ENCODE measurements at regions not wholly inside any gene's neighbourhood (a gene's known extent, or its start where the extent isn't known, plus 50 kb on each side); places are given as distances from the start of the nearest gene placed in this dataset.

DNA sequence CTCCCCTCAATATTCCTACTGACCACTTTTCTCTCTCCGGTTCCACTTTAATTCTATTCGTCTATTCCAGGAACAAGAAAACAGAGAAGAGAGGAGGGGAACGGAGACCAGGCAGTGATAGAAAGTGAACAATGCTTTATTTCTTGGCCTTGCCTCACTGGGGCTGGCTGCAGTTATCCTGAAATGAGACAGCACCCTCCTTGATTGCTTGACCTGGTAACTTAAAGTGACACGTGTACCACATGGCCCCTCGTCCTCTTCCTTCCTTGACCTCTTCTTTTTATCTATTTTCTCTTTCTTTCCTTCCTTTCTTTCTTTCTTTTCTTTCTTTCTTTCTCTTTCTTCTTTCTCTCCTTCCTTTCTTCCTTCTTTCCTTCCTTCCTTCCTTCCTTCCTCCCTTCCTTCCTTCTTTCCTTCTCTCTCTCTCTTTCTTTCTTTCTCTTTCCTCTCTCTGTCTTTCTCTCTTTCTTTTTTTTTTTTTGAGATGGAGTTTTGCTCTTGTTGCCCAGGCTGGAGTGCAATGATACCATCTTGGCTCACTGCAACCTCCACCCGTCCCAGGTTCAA lies 52.8 kb upstream of the CLMP start:
- TF ChIP-seq POLR2AphosphoS5 (IDR thresholded peaks at IDR 0.05; ENCODE audit: low read depth, low read length) (no peak), REST (IDR thresholded peaks at IDR 0.05; ENCODE audit: insufficient read depth in 1 of 2, low read depth in 2 of 2, low read length in 2 of 2) (no peak), TAF1 (IDR thresholded peaks at IDR 0.05; ENCODE audit: borderline replicate concordance, insufficient read depth, low read length) (no peak)

Measured in PFSK-1 (cell line).